ENCODE measurements at regions not wholly inside any gene's neighbourhood (a gene's known extent, or its start where the extent isn't known, plus 50 kb on each side); places are given as distances from the start of the nearest gene placed in this dataset.

DNA sequence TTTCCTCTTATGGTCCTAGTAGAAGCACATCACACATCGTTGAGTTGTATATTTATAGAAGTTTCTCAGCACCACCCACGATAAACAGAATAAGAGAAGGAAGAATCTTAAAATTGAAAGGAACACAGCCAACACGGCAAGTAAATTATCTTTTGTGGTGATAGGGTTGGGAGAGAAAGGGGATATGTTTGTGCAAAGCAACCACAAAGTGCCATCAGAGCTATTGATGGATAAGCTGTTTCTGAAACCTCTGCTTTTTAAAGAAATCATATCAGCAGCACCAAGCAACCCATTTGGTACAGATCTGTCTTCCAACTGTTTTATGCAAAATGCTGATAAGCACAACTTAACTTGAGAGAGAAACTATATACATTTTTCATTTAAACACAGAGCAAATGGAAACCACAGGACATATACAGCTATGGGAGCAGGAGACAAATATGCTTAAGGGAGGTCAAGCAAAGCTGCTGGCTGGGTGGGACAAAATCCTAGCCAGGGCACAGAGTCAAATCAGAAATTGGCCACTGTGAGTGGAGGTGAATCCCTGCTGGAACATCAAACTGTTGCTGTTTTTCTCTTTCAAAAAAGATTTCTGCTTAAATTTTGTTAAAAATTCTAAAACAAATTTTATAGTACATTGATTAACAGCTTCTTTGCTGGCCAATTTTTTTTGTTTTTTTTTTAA, 194.0 kb upstream of the HHIP start:
- Histone ChIP-seq H2BK20ac (ENCODE audit: low read depth, low read length, poor library complexity, severe bottlenecking) (no peak overlapping the region), H3K9me3 (ENCODE audit: control insufficient read depth, low read depth, low read length) (no peaks in the 10 kb centered on the region), H3K27me3 (ENCODE audit: insufficient read depth, low read length) (no peaks in the 10 kb centered on the region), H2BK5ac (ENCODE audit: insufficient read length, low read length) (no peak overlapping the region), H3K4me1 (ENCODE audit: insufficient read depth, low read length) (no peaks in the 10 kb centered on the region), H4K5ac (ENCODE audit: insufficient read length, low read depth, low read length) (no peak overlapping the region), H3K4ac (ENCODE audit: low read depth, low read length) (no peak overlapping the region), H3K27ac (ENCODE audit: insufficient read length, low read depth, low read length) (no peak overlapping the region), H3K56ac (ENCODE audit: insufficient read length, low read depth, low read length) (no peak overlapping the region), H2AFZ (ENCODE audit: low read length) (no peak overlapping the region), H2BK120ac (ENCODE audit: low read depth, low read length, poor library complexity, severe bottlenecking) (no peak overlapping the region), H3K18ac (ENCODE audit: insufficient read length, low read depth, low read length) (no peak overlapping the region), H4K91ac (ENCODE audit: insufficient read length, low read depth, low read length) (no peak overlapping the region), H3K9ac (ENCODE audit: extremely low read depth, insufficient read length, low read length) (no peak overlapping the region), H4K8ac (replicated peaks; ENCODE audit: insufficient read length, low read depth, low read length) (no peak overlapping the region), H2BK15ac (ENCODE audit: low read depth, low read length) (no peak overlapping the region), H3K4me2 (ENCODE audit: insufficient read depth, insufficient read length, low read length) (no peak overlapping the region), H2AK5ac (ENCODE audit: insufficient read length, low read length) (no peak overlapping the region), H3K23me2 (ENCODE audit: insufficient read length, low read depth, low read length, poor library complexity, severe bottlenecking) (no peaks in the 10 kb centered on the region), H3K79me1 (ENCODE audit: insufficient read depth, low read depth, low read length, poor library complexity, severe bottlenecking) (no peaks in the 10 kb centered on the region), H3K14ac (ENCODE audit: insufficient read depth, low read length) (no peak overlapping the region), H3T11ph (ENCODE audit: low read length) (no peak overlapping the region), H2BK12ac (ENCODE audit: insufficient read length, low read depth, low read length) (no peak overlapping the region), H3K23ac (ENCODE audit: insufficient read length, low read depth, low read length) (no peak overlapping the region), H3K79me2 (ENCODE audit: insufficient read depth, low read length) (no peaks in the 10 kb centered on the region), H4K20me1 (ENCODE audit: control insufficient read depth, insufficient read depth, insufficient read length) (no peaks in the 10 kb centered on the region)
- Mint-ChIP-seq H3K36me3 (ENCODE audit: insufficient read depth in 1 of 3, low read depth in 3 of 3) (no peaks in the 10 kb centered on the region), H3K27ac (no peak overlapping the region), H3K4me3 (no peak overlapping the region), H3K4me1 (no peaks in the 10 kb centered on the region), H3K9me3 (no peaks in the 10 kb centered on the region), H3K27me3 (ENCODE audit: low read depth) (peaks cover 11% of the 10 kb centered on the region)
- WGBS (ENCODE audit: extremely low coverage, insufficient read length, low lambda C conversion rate): no CpG with 5 or more reads among the region's 3 CpGs
- TF ChIP-seq, protein P1, sequence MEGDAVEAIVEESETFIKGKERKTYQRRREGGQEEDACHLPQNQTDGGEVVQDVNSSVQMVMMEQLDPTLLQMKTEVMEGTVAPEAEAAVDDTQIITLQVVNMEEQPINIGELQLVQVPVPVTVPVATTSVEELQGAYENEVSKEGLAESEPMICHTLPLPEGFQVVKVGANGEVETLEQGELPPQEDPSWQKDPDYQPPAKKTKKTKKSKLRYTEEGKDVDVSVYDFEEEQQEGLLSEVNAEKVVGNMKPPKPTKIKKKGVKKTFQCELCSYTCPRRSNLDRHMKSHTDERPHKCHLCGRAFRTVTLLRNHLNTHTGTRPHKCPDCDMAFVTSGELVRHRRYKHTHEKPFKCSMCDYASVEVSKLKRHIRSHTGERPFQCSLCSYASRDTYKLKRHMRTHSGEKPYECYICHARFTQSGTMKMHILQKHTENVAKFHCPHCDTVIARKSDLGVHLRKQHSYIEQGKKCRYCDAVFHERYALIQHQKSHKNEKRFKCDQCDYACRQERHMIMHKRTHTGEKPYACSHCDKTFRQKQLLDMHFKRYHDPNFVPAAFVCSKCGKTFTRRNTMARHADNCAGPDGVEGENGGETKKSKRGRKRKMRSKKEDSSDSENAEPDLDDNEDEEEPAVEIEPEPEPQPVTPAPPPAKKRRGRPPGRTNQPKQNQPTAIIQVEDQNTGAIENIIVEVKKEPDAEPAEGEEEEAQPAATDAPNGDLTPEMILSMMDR (conservative IDR thresholded peaks at IDR 0.05): no peak
- no peak for DNase-seq
